Endometrium (tissue), 2 donors: ENCODE measurements at regions not wholly inside any gene's neighbourhood (a gene's known extent, or its start where the extent isn't known, plus 50 kb on each side); places are given as distances from the start of the nearest gene placed in this dataset.
"Not testable (repeated sequence)": the region's sequence is repeated elsewhere in the genome, so short reads cannot be mapped to it uniquely, and the experiment has no call there.

Experiments used
- FAIRE-seq: peaks from 2 replicates; lab custom pipeline; 2012; peaks lifted over from hg19 to GRCh38; lab: Jason Lieb, UNC
- donor health status: control.
- donor health status: control.

DNA sequence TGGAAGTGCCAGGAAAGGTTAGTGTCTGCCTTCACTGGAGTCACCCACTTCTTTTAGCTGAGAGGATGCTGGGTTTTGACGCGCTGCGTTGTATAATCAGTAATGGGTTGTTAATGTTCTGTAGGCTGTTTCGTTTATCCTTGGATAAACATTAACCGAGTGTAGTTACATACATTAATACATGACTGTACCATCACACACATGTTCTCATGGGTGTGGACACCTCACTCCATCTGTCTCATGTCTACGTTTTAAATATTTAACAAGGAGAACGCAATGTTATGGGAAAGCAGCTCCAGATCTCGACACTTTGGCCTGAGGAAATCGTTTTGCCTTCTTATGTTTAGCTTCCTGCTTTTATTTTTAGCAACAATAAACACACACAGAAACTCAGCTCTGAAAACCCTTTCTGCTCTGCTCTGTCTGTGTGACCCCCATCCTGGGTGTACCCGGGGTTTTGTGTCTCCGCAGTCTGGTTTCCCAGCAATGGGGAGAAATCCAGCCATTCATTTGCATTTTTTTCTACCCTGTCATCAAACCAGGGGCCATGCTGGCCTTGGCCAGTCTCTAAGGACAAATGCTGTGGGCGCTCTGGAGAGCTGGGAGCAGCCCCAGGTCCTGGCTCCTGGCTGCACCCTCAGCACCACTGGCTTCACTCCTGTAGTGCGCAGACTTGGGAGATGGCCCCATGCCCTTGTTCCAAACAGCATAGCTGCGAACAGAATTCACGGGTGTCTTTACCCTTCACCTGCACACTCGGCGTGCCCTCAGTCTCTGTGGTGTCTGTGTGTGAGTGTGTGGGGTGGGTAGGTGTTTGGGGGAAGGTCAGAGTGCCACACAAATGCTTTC, 110.8 kb downstream of the ERMARD start:
- FAIRE-seq = no peak

- FAIRE-seq = no peak
These were observed 110.1 kb downstream of the ERMARD start for GRCh38 chr6:169861431-169862042.

DNA sequence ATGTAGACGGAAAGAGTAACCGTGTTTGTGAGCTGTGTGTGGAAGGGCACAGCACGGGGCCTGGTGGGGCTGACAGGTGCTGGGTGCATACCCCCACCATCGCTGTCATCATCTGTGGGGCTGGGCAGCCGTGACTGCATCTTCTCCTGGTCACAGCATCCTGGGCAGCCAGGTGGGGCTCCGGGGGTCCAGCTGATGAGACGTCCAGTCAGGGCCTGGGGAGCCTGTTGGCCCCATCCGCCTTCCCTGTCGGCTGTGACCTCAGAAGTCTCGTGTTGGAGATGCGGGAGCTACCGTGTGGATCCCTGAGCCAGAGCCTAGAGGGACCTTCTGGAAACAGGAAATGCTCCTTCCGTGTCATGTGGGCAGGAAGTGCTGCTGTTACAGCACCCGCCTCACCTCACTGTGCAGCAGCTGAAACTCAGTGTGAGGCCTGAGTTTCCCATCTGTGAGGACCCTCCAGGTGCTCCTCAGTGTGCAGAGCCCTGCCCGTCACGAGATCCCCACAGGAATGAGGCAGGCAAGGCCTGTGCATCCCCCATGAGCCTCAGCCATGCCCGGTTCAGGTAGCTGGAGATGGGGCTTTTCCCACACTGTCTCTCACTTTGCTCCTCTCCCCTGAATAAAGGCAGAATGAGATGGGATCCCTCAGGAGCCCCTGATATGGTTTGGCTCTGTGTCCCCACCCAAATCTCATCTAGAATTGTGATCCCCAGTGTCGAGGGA, 108.7 kb downstream of the ERMARD start:
- no peak for FAIRE-seq

GRCh38 chr6:169859401-169859977, 108.1 kb downstream of the ERMARD start:
- FAIRE-seq = no peak

GRCh38 chr6:169858935-169859351, 107.5 kb downstream of the ERMARD start:
- no peak for FAIRE-seq

GRCh38 chr6:169858293-169858934, 107.0 kb downstream of the ERMARD start:
- FAIRE-seq = no peak

DNA sequence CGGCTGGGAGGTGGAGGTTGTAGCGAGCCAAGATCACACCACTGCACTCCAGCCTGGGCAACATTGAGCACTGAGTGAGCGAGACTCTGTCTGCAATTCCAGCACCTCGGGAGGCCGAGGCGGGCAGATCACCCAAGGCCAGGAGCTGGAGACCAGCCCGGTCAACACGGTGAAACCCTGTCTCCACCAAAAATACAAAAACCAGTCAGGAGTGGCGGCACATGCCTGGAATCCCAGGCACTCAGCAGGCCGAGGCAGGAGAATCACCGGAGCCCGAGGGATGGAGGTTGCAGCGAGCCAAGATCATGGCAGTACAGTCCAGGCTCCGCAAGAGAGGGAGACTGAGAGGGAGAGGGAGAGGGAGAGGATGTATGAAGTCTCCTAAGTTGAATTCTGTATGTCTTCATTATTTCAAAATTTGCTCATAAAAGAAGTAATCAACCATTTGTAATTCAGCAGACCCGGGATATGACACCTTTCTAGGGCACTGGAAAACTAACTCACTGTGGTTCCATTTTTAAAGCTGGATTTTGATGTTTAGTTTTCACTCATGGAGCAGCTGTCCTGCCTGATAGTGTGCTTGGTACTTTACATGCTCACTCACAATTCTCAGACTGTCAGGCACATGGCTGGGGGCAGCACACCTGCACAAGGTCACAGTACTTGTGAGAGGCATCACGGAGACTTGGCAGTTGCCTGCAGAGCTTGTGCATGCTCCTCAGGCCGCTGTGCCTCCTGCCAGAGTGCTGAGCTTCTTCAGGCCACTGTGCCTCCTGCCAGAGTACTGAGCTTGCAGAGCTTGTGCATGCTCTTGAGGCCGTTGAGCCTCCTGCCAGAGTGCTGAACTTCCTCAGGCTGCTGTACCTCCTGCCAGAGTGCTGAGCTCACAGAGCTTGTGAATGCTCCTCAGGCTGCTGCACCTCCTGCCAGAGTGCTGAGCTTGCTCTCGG, 106.2 kb downstream of the ERMARD start:
- FAIRE-seq = no peak

GRCh38 chr6:169856442-169857342, 105.3 kb downstream of the ERMARD start:
- FAIRE-seq = not testable (repeated sequence)

DNA sequence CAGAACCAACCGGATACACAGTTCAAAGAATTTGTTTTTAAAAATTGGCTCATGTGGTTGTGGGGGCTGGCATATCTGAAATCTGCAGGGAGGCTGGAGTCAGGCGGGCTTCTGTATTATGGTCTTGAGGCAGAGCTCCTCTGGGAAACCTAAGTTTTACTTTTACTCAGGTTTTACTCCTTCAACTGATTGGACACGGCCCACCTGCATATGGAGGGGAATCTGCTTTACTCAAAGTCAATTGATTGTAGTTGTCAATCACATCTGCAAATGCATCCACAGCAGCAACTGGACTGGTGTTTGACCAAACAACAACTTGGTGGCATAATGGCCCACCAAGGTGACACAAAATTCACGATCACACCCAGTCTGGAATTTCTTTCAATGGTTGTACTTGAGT, 103.4 kb downstream of the ERMARD start:
- no peak for FAIRE-seq

- FAIRE-seq = no peak
These were observed 102.8 kb downstream of the ERMARD start for GRCh38 chr6:169854083-169854725.

- FAIRE-seq = no peak
These were observed 102.0 kb downstream of the ERMARD start for GRCh38 chr6:169853196-169854082.

GRCh38 chr6:169852504-169853195, 101.2 kb downstream of the ERMARD start:
- FAIRE-seq = no peak

DNA sequence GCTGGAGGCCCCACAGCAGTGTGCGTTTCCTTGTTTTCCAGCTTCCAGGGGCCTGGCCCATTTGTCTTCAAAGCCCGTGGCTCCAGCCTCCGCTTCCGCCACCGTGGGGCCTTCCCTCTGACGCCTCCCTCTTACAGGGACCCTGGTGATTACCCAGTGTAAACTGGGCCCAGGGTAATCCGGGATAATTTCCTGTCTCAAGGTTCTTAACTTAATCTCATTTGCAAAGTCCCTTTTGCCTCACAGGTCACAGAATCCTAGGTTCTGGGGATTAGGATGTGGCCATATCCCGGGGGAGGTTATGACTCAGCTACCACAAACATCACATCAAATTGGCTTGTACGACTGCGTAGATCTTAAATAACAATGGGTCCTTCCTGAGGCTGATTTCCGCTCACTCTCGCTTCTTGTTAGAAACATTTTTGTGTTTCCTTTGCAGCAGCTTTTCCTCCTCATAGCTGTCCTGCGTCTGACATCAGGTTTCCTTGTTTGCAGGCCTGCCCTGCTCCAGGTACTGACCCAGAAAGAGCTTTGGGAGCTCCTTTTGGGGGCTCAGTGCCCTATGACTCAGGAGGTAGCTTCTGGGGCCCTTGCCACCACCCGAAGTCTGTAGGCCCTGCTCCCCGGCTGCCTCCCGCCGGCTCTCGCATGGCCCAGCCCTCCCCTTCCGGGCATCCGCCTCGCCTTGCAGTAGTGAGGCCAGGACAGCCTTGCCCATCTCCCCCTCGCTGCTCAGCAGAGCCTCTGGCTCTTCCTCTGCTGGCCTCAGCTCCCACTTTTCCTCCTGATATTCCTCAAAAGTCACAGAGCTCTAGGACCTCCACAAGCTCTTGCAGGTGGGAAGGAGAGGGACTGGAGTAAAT, 100.5 kb downstream of the ERMARD start:
- no peak for FAIRE-seq

DNA sequence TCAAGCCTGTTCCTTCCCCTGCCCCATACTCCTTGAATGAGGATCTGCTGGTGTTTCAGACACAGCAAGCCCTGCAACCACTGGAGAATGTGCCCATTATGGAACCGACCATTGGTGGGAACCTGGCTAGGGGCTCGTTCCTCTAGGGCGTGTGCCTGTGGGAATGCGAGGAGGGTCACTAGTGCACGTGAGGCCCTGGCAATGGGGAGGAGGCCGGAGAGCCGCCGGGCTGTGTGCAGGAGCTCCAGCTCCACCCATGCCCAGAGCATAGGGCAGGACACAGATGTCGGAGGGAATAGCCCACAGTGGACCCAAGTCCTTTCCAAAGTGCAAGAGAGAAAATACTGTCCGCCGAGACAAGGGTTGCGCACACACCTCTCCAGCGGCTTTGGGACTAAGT, 99.3 kb downstream of the ERMARD start:
- FAIRE-seq = no peak

- no peak for FAIRE-seq
These were observed 98.7 kb downstream of the ERMARD start for GRCh38 chr6:169850154-169850553.

DNA sequence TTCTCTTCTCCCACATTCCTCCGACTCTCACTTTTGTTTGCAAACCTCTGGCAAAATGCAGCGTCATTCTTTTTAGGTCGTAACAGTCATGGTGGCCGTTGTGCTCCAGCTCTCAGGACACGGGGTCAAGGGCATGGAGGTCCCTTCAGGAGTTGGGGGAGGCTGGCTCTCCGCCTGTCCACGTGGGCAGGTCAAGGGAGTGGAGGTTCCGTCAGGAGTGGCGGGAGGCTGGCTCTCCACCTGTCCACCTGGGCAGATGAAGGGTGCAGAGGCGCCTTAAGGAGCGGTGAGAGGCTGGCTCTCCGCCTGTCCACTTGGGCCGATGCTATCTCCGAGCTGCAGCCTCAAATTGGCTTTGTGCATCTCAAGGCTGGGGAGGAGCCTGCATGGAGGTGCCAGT, 98.0 kb downstream of the ERMARD start:
- FAIRE-seq = no peak

GRCh38 chr6:169848946-169849345, 97.5 kb downstream of the ERMARD start:
- no peak for FAIRE-seq
